ENCODE measurements at regions not wholly inside any gene's neighbourhood (a gene's known extent, or its start where the extent isn't known, plus 50 kb on each side); places are given as distances from the start of the nearest gene placed in this dataset.
A peak's percentile ranks its signal among the peaks of the same experiment; 100 is the strongest.
"Not testable (repeated sequence)": the region's sequence is repeated elsewhere in the genome, so short reads cannot be mapped to it uniquely, and the experiment has no call there.

DNA sequence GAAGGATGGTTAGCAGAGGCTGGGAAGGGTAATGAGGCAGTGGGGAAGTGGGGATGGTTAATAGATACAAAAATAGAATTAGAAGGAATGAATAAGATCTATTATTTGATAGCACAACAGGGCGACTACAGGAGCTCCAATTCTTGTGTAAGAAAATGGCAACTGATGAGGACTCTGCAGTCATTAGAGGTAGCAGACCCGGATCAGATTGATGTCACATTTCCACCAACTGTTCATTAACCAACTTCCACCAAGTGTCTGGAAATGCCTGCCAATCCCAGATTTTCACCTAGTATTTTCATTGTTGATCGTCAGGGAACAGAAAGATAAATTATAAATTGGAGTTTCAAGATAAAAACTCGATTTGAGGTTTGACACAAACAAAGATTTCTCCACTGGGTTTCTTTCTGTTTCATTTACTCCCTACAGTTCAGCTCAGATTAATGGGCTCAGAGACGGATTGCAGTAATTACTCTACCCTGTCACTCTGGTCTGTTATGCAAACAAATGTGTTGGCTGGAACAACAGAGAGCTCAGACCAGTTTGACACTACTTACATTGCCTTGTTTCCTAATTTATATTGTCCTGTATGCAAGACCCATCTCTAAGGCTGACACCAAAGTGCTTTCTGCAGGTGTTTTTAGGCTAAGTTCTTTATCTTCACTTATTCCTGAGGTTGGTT lies 909.2 kb upstream of the PRKX start:
- Histone ChIP-seq H3K4me1 (ENCODE audit: control insufficient read depth, extremely low read depth, insufficient read depth, low read length) (no peaks in the 10 kb centered on the region), H3K36me3 (ENCODE audit: control insufficient read depth in 2 of 2, extremely low read depth in 1 of 2, insufficient read depth in 2 of 2, low read length in 2 of 2) (no peaks in the 10 kb centered on the region), H4K20me1 (replicated peaks; ENCODE audit: control insufficient read depth, extremely low read depth, insufficient read depth, low read length) (no peaks in the 10 kb centered on the region), H3K4me2 (ENCODE audit: insufficient read depth, low read length) (no peak overlapping the region), H3K4me3 (replicated peaks in 1 of 3; ENCODE audit: insufficient read depth in 1 of 3, low read depth in 1 of 3, low read length in 3 of 3) (no peak overlapping the region), H3K9ac (replicated peaks; ENCODE audit: extremely low read depth, insufficient read depth, low read length) (no peak overlapping the region), H3K9me1 (replicated peaks; ENCODE audit: control insufficient read depth, extremely low read depth, insufficient read depth, low read length) (no peaks in the 10 kb centered on the region), H3K27ac (ENCODE audit: insufficient read depth, low read depth, low read length) (no peak overlapping the region), H2AFZ (ENCODE audit: low read depth, low read length) (no peak overlapping the region), H3K27me3 (ENCODE audit: control insufficient read depth in 2 of 2, insufficient read depth in 2 of 2, low read length in 2 of 2) (no peaks in the 10 kb centered on the region), H3K79me2 (ENCODE audit: control insufficient read depth, insufficient read depth, low read length) (no peaks in the 10 kb centered on the region), H3K9me3 (replicated peaks; ENCODE audit: control insufficient read depth, insufficient read depth, low read length) (no peaks in the 10 kb centered on the region)
- FAIRE-seq: peak; percentile 57
- intact Hi-C loops (cut with micrococcal nuclease) (no loop called here), dilution Hi-C loops (cut with MboI; ENCODE audit: extremely low pct_ligation_motif_present, low sequenced_read_pairs) (no loop called here)
- no peak for TF ChIP-seq FOS (IDR thresholded peaks at IDR 0.05; ENCODE audit: borderline replicate concordance, insufficient read depth, low read length)
- TF ChIP-seq, protein P1, sequence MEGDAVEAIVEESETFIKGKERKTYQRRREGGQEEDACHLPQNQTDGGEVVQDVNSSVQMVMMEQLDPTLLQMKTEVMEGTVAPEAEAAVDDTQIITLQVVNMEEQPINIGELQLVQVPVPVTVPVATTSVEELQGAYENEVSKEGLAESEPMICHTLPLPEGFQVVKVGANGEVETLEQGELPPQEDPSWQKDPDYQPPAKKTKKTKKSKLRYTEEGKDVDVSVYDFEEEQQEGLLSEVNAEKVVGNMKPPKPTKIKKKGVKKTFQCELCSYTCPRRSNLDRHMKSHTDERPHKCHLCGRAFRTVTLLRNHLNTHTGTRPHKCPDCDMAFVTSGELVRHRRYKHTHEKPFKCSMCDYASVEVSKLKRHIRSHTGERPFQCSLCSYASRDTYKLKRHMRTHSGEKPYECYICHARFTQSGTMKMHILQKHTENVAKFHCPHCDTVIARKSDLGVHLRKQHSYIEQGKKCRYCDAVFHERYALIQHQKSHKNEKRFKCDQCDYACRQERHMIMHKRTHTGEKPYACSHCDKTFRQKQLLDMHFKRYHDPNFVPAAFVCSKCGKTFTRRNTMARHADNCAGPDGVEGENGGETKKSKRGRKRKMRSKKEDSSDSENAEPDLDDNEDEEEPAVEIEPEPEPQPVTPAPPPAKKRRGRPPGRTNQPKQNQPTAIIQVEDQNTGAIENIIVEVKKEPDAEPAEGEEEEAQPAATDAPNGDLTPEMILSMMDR (IDR thresholded peaks at IDR 0.05; ENCODE audit: extremely low read depth in 1 of 2, insufficient read depth in 1 of 2, low read depth in 1 of 2, low read length in 2 of 2): no peak
- ChIA-PET CTCF (no interaction called here), POLR2A (no interaction called here)
- no TSS peak for BruUV-seq (replicated peaks)
- DNase-seq (ENCODE audit: low read depth, low spot score): no peak

DNA sequence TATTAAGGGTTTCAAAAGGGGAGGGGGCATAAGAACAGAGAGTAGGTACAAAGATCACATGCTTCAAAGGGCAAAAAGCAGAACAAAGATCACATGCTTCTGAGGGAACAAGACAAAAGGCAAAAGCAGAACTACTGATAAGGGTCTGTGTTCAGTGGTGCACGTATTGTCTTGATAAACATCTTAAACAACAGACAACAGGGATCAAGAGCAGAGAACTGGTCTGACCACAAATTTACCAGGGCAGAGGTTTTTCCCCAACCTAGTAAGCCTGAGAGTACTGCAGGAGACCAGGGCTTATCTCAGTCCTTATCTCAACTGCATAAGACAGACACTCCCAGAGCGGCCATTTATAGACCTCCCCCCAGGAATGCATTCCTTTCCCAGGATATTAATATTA lies 900.2 kb upstream of the PRKX start:
- H3K9me3 ChIP-seq (replicated peaks; ENCODE audit: control insufficient read depth, insufficient read depth, low read length); H4K20me1 ChIP-seq (replicated peaks; ENCODE audit: control insufficient read depth, extremely low read depth, insufficient read depth, low read length); DNase-seq (ENCODE audit: low read depth, low spot score); H3K36me3 ChIP-seq (ENCODE audit: control insufficient read depth in 2 of 2, extremely low read depth in 1 of 2, insufficient read depth in 2 of 2, low read length in 2 of 2); H3K79me2 ChIP-seq (ENCODE audit: control insufficient read depth, insufficient read depth, low read length); H3K9ac ChIP-seq (replicated peaks; ENCODE audit: extremely low read depth, insufficient read depth, low read length); FAIRE-seq; intact Hi-C loops (cut with micrococcal nuclease); dilution Hi-C loops (cut with MboI; ENCODE audit: extremely low pct_ligation_motif_present, low sequenced_read_pairs); H2AFZ ChIP-seq (ENCODE audit: low read depth, low read length); H3K9me1 ChIP-seq (replicated peaks; ENCODE audit: control insufficient read depth, extremely low read depth, insufficient read depth, low read length); BruUV-seq (replicated peaks); H3K27ac ChIP-seq (ENCODE audit: insufficient read depth, low read depth, low read length); H3K27me3 ChIP-seq (ENCODE audit: control insufficient read depth in 2 of 2, insufficient read depth in 2 of 2, low read length in 2 of 2); CTCF ChIA-PET; H3K4me3 ChIP-seq (replicated peaks in 1 of 3; ENCODE audit: insufficient read depth in 1 of 3, low read depth in 1 of 3, low read length in 3 of 3); H3K4me2 ChIP-seq (ENCODE audit: insufficient read depth, low read length); H3K4me1 ChIP-seq (ENCODE audit: control insufficient read depth, extremely low read depth, insufficient read depth, low read length); POLR2A ChIA-PET: not testable (repeated sequence)
